ENCODE measurements at regions not wholly inside any gene's neighbourhood (a gene's known extent, or its start where the extent isn't known, plus 50 kb on each side); places are given as distances from the start of the nearest gene placed in this dataset.
A peak's percentile ranks its signal among the peaks of the same experiment; 100 is the strongest.

DNA sequence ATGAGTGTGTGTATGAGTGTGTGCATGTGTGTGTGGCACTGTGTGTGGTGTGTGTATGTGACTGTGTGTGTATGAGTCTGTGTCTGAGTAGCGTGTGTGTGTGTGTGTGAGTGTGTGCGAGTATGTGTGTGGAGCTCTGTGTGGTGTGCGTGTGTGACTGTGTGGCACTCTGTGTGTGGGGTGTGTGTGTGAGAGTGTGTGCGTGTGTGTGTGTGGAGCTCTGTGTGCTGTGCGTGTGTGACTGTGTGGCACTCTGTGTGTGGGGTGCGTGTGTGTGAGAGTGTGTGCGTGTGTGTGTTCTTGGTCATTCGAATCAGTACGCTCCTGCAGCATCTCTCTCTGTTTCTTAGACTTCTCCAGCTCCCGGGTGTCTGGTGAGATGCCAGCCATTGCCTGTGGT lies 76.9 kb upstream of the TMEM132C start:
- peak in 1 of 58 donors; percentile 21 for DNase-seq

DNA sequence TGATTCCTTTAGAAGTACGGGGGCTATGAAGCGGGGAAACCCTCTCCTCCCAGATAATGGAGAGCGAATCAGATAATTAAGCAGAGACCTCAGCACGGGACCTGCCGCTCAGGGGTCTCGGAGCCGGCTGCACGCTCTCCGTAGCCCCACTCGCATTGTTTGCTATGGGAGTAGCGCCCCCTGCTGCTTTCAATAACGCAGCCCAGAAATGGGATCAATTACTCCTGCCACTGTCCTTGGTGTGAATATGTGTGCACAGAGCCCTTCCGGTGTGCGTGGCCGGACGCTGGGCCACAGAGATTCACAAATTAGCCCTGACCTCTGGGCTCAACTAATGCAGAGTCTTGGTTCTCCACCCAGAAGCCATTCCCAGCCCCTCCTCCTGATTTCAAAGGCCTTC lies 76.4 kb upstream of the TMEM132C start:
- DNase-seq = peak in 41 of 58 donors; percentile 1 to 53 (median 12)

- DNase-seq = no peak
These were observed 75.6 kb upstream of the TMEM132C start for GRCh38 chr12:128191380-128191779.

- DNase-seq = no peak
These were observed 62.3 kb upstream of the TMEM132C start for GRCh38 chr12:128204711-128205110.

- DNase-seq = no peak
These were observed 61.8 kb upstream of the TMEM132C start for GRCh38 chr12:128205145-128205544.

DNA sequence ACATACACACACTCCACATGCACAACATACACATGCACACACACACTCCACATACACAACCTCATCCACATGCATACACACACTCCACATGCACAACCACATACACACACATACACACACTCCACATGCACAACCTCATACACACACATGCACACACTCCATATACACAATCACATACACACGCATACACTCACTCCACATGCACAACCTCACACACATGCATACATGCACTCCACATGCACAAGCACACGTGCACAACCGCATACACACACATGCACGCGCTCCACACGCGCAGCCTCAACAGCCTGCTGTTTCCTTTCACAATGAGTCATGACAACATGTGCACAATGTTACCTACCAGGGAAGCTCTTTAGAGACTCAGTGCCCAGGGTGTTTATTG lies 61.2 kb upstream of the TMEM132C start:
- no peak for DNase-seq
